ENCODE measurements at regions not wholly inside any gene's neighbourhood (a gene's known extent, or its start where the extent isn't known, plus 50 kb on each side); places are given as distances from the start of the nearest gene placed in this dataset.

DNA sequence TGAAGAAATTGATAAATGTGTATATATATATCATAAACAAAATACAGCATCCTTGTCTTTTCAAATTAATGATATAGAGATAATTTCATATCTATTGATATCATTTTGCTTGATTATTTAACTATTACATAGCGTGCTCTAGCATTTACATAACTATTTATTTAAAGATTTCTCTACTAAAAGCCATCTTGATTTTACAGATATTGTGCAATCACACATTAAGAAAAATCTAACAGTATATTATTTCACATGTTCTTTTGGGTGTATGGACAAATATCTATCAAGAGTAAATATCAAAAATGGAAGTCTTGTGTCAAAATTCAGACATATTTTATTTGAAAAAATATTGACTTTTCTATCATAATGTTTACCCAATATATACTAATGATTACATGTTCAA, 966.8 kb downstream of the SLITRK5 start:
- TF ChIP-seq ZNF837 (tag by site-specific recombination; IDR thresholded peaks at IDR 0.05) (no peak), BCL11A (tag by site-specific recombination; IDR thresholded peaks at IDR 0.05; ENCODE audit: low read depth) (no peak), KLF1 (tag by site-specific recombination; IDR thresholded peaks at IDR 0.05) (no peak)
- TF ChIP-seq, protein P1, sequence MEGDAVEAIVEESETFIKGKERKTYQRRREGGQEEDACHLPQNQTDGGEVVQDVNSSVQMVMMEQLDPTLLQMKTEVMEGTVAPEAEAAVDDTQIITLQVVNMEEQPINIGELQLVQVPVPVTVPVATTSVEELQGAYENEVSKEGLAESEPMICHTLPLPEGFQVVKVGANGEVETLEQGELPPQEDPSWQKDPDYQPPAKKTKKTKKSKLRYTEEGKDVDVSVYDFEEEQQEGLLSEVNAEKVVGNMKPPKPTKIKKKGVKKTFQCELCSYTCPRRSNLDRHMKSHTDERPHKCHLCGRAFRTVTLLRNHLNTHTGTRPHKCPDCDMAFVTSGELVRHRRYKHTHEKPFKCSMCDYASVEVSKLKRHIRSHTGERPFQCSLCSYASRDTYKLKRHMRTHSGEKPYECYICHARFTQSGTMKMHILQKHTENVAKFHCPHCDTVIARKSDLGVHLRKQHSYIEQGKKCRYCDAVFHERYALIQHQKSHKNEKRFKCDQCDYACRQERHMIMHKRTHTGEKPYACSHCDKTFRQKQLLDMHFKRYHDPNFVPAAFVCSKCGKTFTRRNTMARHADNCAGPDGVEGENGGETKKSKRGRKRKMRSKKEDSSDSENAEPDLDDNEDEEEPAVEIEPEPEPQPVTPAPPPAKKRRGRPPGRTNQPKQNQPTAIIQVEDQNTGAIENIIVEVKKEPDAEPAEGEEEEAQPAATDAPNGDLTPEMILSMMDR (tag by site-specific recombination; IDR thresholded peaks at IDR 0.05), result no peak

Data from HEK293 (cell line).